Endodermal cell (in vitro differentiated cells): ENCODE measurements at regions not wholly inside any gene's neighbourhood (a gene's known extent, or its start where the extent isn't known, plus 50 kb on each side); places are given as distances from the start of the nearest gene placed in this dataset.

Experiments used
- DNase-seq: peaks from one replicate; pipeline ENCODE4 v3.0.0-alpha.2; 2017
- H3K27ac ChIP-seq: 2 replicates; pipeline ENCODE4 v1.5.1; 2013; ENCODE audit warnings: mild to moderate bottlenecking, low read depth, low read length, moderate library complexity
- H3K27me3 ChIP-seq: 2 replicates; pipeline ENCODE4 v1.6.1; 2013; ENCODE audit warnings: mild to moderate bottlenecking, low read length, moderate library complexity; ENCODE audit not compliant: insufficient read depth, control insufficient read depth, poor library complexity, severe bottlenecking
- H3K36me3 ChIP-seq: 2 replicates; pipeline ENCODE4 v1.7.0; 2013; ENCODE audit warnings: mild to moderate bottlenecking, low read length, moderate library complexity; ENCODE audit not compliant: control insufficient read depth, insufficient read depth
- H3K4me1 ChIP-seq: one replicate; pipeline ENCODE4 v1.7.0; 2013; ENCODE audit warnings: low read length; ENCODE audit not compliant: control insufficient read depth, insufficient read depth
- H3K4me3 ChIP-seq: 2 replicates; pipeline ENCODE4 v1.5.1; 2013; ENCODE audit warnings: mild to moderate bottlenecking, low read length, moderate library complexity
- H3K9ac ChIP-seq: 2 replicates; pipeline ENCODE4 v1.6.1; 2013; ENCODE audit warnings: mild to moderate bottlenecking, low read length, moderate library complexity; ENCODE audit not compliant: poor library complexity, severe bottlenecking; ENCODE audit errors: extremely low read depth
- H3K9me3 ChIP-seq: 2 replicates; pipeline ENCODE4 v1.6.1; 2013; ENCODE audit warnings: mild to moderate bottlenecking, low read length, moderate library complexity; ENCODE audit not compliant: control insufficient read depth
- H3K27ac Mint-ChIP-seq: 2 replicates; pipeline ENCODE4 v1.8.0; 2020; ENCODE audit warnings: mixed read lengths
- H3K27me3 Mint-ChIP-seq: 2 replicates; pipeline ENCODE4 v1.8.0; 2021; ENCODE audit warnings: mild to moderate bottlenecking, mixed read lengths; ENCODE audit not compliant: insufficient read depth
- H3K36me3 Mint-ChIP-seq: 2 replicates; pipeline ENCODE4 v1.8.0; 2020; ENCODE audit warnings: low read depth, mixed read lengths
- H3K4me1 Mint-ChIP-seq: 2 replicates; pipeline ENCODE4 v1.8.0; 2020; ENCODE audit warnings: mixed read lengths
- H3K4me3 Mint-ChIP-seq: 2 replicates; pipeline ENCODE4 v1.8.0; 2020; ENCODE audit warnings: mild to moderate bottlenecking, moderate library complexity, mixed read lengths
- H3K9me3 Mint-ChIP-seq: 2 replicates; pipeline ENCODE4 v1.8.0; 2020; ENCODE audit warnings: mild to moderate bottlenecking, mixed read lengths
- WGBS, 2 experiments: methylation state at CpG; one replicate each; pipeline versions ENCODE4 v1.1.5 to v1.1.7; 2013; ENCODE audit warnings: missing lambda C conversion rate in 2 of 2, mixed read lengths in 1 of 2; ENCODE audit not compliant: insufficient coverage in 1 of 2, insufficient read length in 1 of 2; 5-methylcytosine and 5-hydroxymethylcytosine counted together
- TF ChIP-seq, protein P1 (sequence below): fragments of 200-600 bp; sonication (generic); conservative IDR thresholded peaks from 2 replicates; pipeline ENCODE4 v1.5.0; 2021; ENCODE audit warnings: antibody characterized with exemption, mild to moderate bottlenecking

DNA sequence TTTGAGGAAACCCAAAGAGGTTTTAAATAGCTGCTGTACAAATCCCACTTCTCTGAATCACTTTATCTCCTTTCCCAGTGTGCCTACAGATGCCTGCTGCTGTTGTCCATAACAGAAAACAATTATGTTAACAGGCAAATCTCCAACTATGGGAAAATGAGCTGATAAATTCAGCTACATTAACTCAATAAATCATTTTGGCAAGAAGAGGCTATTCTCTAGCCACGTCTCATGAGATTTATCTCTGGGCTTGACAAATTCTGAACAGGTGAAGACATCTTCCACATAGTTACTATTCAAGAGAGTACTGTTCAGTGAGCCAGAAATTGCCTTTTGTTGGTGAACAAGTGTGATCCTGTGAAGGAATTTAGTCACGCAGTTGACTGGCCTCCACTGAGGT is 327.1 kb upstream of the FMN2 start:
- Histone ChIP-seq H3K4me3 (no peak overlapping the region), H3K9ac (no peak overlapping the region), H3K36me3 (no peaks in the 10 kb centered on the region), H3K9me3 (no peaks in the 10 kb centered on the region), H3K27ac (no peak overlapping the region), H3K4me1 (no peaks in the 10 kb centered on the region), H3K27me3 (no peaks in the 10 kb centered on the region)
- TF ChIP-seq, protein P1, sequence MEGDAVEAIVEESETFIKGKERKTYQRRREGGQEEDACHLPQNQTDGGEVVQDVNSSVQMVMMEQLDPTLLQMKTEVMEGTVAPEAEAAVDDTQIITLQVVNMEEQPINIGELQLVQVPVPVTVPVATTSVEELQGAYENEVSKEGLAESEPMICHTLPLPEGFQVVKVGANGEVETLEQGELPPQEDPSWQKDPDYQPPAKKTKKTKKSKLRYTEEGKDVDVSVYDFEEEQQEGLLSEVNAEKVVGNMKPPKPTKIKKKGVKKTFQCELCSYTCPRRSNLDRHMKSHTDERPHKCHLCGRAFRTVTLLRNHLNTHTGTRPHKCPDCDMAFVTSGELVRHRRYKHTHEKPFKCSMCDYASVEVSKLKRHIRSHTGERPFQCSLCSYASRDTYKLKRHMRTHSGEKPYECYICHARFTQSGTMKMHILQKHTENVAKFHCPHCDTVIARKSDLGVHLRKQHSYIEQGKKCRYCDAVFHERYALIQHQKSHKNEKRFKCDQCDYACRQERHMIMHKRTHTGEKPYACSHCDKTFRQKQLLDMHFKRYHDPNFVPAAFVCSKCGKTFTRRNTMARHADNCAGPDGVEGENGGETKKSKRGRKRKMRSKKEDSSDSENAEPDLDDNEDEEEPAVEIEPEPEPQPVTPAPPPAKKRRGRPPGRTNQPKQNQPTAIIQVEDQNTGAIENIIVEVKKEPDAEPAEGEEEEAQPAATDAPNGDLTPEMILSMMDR = no peak
- no peaks in the 10 kb centered on the region for H3K36me3 Mint-ChIP-seq
- no peak overlapping the region for H3K4me3 Mint-ChIP-seq
- H3K27me3 Mint-ChIP-seq = no peaks in the 10 kb centered on the region
- no peak for DNase-seq
- peaks cover 10% of the 10 kb centered on the region for H3K4me1 Mint-ChIP-seq
- WGBS, 2 experiments = 80 to 95% methylated on average over 1 to 2 of the region's 2 CpGs
- no peak overlapping the region for H3K27ac Mint-ChIP-seq
- H3K9me3 Mint-ChIP-seq = no peaks in the 10 kb centered on the region

DNA sequence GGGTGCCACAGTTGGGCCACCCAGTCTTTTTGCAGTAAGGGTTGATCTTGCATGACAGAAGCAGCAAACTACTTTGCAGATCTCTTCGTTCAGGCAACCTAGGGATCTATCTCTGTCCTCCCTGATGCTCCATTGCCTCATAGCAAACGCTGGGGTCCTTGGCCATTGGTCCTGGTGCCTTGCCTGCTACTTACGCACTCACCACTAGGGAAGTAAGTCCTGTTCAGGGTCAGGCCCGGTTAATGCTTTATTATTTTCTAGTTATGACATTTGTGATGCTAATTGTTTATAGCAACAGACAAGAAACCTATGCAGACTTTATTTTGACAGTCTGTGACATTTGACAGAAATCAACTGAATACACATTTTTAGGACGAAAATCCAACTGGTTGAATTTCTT is 326.5 kb upstream of the FMN2 start:
- 90 to 97% methylated on average over 3 to 5 of the region's 5 CpGs for WGBS, 2 experiments
- Histone ChIP-seq H3K27me3 (no peaks in the 10 kb centered on the region), H3K9ac (no peak overlapping the region), H3K9me3 (no peaks in the 10 kb centered on the region), H3K36me3 (no peaks in the 10 kb centered on the region), H3K4me1 (no peaks in the 10 kb centered on the region), H3K27ac (no peak overlapping the region), H3K4me3 (no peak overlapping the region)
- TF ChIP-seq, protein P1 = peak; percentile 61
- H3K4me1 Mint-ChIP-seq = peaks cover 10% of the 10 kb centered on the region
- H3K4me3 Mint-ChIP-seq = no peak overlapping the region
- H3K36me3 Mint-ChIP-seq = no peaks in the 10 kb centered on the region
- H3K27me3 Mint-ChIP-seq = no peaks in the 10 kb centered on the region
- H3K27ac Mint-ChIP-seq = no peak overlapping the region
- peak; percentile 60 for DNase-seq
- no peaks in the 10 kb centered on the region for H3K9me3 Mint-ChIP-seq

DNA sequence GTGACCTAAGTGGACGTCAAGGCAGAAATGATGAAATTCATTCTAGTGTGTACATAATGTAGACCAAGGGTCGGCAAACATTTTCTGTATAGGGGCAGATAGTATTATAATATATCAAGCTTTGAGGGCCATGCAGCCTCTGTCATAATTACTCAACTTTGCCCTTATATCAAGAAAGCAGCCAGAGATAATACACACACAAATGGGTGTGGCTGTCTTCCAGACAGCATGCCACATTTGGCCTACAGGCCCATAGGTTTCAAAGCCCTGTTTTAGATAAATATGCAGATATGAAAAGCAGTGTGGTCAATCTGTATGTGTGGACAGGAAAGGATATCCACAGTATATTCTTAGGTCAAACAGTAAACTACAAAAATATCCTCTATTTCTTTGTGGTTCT is 320.1 kb upstream of the FMN2 start:
- TF ChIP-seq, protein P1 = no peak
- 88 to 92% methylated on average over 1 to 2 of the region's 2 CpGs for WGBS, 2 experiments
- Histone ChIP-seq H3K36me3 (no peaks in the 10 kb centered on the region), H3K4me3 (no peak overlapping the region), H3K4me1 (no peaks in the 10 kb centered on the region), H3K27me3 (no peaks in the 10 kb centered on the region), H3K9ac (no peak overlapping the region), H3K9me3 (no peaks in the 10 kb centered on the region), H3K27ac (no peak overlapping the region)
- Mint-ChIP-seq H3K27me3 (no peaks in the 10 kb centered on the region), H3K4me1 (peaks cover 8% of the 10 kb centered on the region), H3K4me3 (no peak overlapping the region), H3K27ac (no peak overlapping the region), H3K36me3 (peaks cover 4% of the 10 kb centered on the region), H3K9me3 (no peaks in the 10 kb centered on the region)
- no peak for DNase-seq
